Endothelial cell of umbilical vein (primary cell): ENCODE measurements at regions not wholly inside any gene's neighbourhood (a gene's known extent, or its start where the extent isn't known, plus 50 kb on each side); places are given as distances from the start of the nearest gene placed in this dataset.

Experiments used
- EZH2 ChIP-seq: IDR thresholded peaks from 2 replicates; pipeline ENCODE4 v1.6.1; 2012; ENCODE audit warnings: borderline replicate concordance, low read depth, mild to moderate bottlenecking, moderate library complexity, low read length, inconsistent platforms; ENCODE audit not compliant: severe bottlenecking
- FOS ChIP-seq: IDR thresholded peaks from 2 replicates; pipeline ENCODE4 v1.6.1; 2011; ENCODE audit warnings: mild to moderate bottlenecking, low read length, moderate library complexity, borderline replicate concordance; ENCODE audit not compliant: insufficient read depth
- GATA2 ChIP-seq: IDR thresholded peaks from 2 replicates; pipeline ENCODE4 v1.7.0; 2011; ENCODE audit warnings: low read depth, mild to moderate bottlenecking, moderate library complexity, mixed read lengths, low read length; ENCODE audit not compliant: insufficient read length, insufficient read depth
- JUN ChIP-seq: IDR thresholded peaks from 2 replicates; pipeline ENCODE4 v1.6.1; 2011; ENCODE audit warnings: borderline replicate concordance, low read depth; ENCODE audit not compliant: insufficient read length, insufficient read depth
- MAX ChIP-seq: IDR thresholded peaks from 2 replicates; pipeline ENCODE4 v1.6.1; 2011; ENCODE audit not compliant: insufficient read depth, insufficient read length
- POLR2A ChIP-seq: IDR thresholded peaks from 2 replicates; pipeline ENCODE4 v1.6.1; 2012; ENCODE audit warnings: low read depth, mild to moderate bottlenecking, control low read depth, low read length
- POLR2AphosphoS5 ChIP-seq: IDR thresholded peaks from 2 replicates; pipeline ENCODE4 v1.6.1; 2012; ENCODE audit warnings: low read depth, mild to moderate bottlenecking, control low read depth, low read length, moderate library complexity; ENCODE audit not compliant: insufficient read depth
- TF ChIP-seq, protein P1 (sequence below), 2 donors: IDR thresholded peaks; 1 replicate in 1 of 2; 2 replicates in 1 of 2; pipeline ENCODE4 v1.5.1; 2011; ENCODE audit warnings: low read length in 2 of 2, mild to moderate bottlenecking in 2 of 2, moderate library complexity in 2 of 2, control low read depth in 1 of 2, inconsistent platforms in 1 of 2, low read depth in 1 of 2; ENCODE audit not compliant: insufficient read depth in 1 of 2; ENCODE audit errors: extremely low read depth in 1 of 2

DNA sequence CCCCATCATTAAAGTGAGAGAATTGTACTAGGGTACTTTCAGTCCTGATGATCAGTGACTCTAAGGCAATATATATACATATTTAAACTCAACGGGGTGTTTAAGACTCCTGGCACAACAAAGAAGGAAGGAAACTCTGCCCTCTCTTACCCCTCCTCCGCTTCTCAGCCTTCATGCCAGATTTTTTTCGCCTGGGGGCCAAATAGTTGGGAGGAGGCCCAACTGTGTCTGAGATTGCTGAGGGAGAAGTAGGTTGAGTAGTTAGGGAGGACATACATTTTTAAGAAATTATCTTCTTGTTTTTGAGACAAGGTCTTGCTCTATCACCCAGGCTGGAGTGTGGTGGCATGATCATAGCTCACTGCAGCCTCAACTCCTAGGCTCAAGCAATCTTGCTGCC, 127.7 kb upstream of the SHB start:
- TF ChIP-seq, protein P1, sequence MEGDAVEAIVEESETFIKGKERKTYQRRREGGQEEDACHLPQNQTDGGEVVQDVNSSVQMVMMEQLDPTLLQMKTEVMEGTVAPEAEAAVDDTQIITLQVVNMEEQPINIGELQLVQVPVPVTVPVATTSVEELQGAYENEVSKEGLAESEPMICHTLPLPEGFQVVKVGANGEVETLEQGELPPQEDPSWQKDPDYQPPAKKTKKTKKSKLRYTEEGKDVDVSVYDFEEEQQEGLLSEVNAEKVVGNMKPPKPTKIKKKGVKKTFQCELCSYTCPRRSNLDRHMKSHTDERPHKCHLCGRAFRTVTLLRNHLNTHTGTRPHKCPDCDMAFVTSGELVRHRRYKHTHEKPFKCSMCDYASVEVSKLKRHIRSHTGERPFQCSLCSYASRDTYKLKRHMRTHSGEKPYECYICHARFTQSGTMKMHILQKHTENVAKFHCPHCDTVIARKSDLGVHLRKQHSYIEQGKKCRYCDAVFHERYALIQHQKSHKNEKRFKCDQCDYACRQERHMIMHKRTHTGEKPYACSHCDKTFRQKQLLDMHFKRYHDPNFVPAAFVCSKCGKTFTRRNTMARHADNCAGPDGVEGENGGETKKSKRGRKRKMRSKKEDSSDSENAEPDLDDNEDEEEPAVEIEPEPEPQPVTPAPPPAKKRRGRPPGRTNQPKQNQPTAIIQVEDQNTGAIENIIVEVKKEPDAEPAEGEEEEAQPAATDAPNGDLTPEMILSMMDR (IDR thresholded peaks at IDR 0.05; ENCODE audit: extremely low read depth in 1 of 2, insufficient read depth in 1 of 2, low read depth in 1 of 2, low read length in 2 of 2): no peak
- TF ChIP-seq MAX: no peak
- no peak for TF ChIP-seq POLR2A
- TF ChIP-seq GATA2: no peak
- TF ChIP-seq POLR2AphosphoS5: no peak
- no peak for TF ChIP-seq EZH2
- TF ChIP-seq FOS: no peak
- no peak for TF ChIP-seq JUN
